ENCODE measurements at regions not wholly inside any gene's neighbourhood (a gene's known extent, or its start where the extent isn't known, plus 50 kb on each side); places are given as distances from the start of the nearest gene placed in this dataset.
"Not testable (repeated sequence)": the region's sequence is repeated elsewhere in the genome, so short reads cannot be mapped to it uniquely, and the experiment has no call there.

DNA sequence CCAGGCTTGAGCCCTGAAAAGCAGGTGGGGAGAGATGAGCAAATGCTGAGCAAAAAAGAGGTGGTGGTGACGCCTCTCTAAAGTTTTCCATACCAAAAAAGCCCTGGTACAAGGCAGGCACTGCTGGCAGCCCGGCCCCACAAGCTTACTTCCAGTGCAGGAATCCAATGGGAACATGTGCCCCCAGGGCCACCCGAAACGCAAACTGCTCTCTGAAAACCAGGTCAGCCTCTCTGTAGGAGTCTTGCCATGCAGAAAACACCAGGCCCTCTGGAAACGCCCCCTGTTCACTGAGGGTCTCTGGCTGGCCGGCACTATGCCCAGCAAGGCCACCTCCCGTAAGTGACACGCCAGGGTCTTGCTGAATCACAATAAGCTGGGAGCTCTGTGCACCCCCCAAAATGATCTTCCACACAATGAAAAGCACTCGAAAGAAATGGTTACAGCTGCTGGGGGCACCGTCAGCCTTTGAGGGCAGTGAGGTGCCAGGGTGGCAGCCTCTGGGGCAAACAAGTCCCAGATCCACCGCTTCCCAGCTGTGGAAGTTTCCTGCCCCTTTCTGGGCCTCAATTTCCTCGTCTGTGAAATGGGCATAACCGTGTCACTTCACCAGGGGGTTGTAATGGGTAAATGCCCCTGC is 170.5 kb downstream of the TOMM20 start:
- DNase-seq (ENCODE audit: low spot score), result no peak

DNA sequence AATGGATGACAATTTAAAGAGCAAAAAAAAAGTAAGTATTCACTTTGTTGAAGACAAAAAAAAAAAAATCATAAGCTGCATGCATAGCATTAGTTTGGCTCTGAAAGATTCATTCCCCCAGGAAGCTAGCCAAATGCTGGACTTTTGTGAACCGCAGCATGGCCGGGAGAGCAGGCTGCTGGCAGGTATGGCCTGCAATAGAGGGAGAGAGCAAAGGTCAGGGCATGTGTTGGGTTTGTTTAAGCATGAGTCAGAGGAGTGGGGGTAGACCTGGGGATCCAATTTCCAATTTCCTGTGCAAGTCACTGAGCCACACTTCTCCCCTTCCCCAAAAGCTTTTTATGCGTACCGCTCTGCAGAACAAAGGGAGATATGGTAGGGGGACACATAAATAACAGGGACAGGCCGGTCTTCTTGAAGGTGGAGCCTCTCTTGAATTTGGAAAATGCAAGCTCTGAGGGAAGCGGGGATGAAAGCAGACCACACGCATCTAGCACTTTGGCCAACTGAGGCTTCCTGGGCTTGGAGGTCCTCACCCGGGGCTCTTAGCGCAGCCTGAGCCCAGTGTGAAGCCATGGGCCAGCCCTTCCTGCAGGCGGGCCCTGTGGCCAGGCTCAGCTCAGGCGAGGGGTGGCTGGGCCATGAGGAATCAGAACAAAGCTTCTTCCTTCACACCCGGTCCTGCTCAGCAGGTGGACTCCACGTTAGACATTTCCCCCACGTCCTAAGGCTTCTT is 171.1 kb downstream of the TOMM20 start:
- DNase-seq (ENCODE audit: low spot score), result peak; percentile 43

GRCh38 chr1:234956821-234957329 is 171.8 kb downstream of the TOMM20 start:
- DNase-seq (ENCODE audit: low spot score), result no peak

GRCh38 chr1:234955107-234955731 is 173.4 kb downstream of the TOMM20 start:
- DNase-seq (ENCODE audit: low spot score), result peak; percentile 39

GRCh38 chr1:234954613-234955012 is 174.0 kb downstream of the TOMM20 start:
- DNase-seq (ENCODE audit: low spot score), result no peak

DNA sequence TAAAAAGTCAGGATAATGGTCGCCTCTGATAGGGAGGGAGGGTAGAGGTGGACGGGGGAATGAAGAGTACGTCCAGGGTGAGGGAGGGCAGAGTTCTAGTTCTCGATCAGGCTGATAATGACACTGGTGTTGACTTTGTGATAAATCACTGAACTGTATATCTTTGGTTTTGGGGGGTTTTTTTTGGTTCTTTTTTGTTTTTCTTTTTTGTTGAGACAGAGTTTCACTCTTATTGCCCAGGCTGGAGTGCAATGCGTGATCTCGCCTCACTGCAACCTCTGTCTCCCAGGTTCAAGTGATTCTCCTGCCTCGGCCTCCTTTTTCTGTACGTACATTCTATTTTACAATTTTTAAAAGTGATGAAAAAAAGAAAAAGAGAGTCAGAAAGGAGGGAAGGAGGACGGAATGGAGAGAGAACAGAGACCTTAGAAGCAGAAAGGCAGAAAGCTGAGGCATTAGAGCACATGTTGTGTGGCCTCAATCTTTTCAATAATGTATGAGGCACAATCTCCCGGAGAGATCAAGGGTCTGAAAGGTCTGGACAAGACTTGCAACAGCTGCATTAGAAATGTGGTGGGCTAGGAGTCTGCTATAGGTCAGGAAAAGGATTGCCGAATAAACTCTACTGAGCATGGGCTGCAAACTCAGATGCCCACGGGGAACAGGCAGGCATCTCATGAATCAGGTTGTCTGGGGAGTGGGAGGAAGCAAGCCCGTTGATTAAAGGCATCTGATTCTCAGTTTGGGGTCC is 174.8 kb downstream of the TOMM20 start:
- no peak for DNase-seq (ENCODE audit: low spot score)

DNA sequence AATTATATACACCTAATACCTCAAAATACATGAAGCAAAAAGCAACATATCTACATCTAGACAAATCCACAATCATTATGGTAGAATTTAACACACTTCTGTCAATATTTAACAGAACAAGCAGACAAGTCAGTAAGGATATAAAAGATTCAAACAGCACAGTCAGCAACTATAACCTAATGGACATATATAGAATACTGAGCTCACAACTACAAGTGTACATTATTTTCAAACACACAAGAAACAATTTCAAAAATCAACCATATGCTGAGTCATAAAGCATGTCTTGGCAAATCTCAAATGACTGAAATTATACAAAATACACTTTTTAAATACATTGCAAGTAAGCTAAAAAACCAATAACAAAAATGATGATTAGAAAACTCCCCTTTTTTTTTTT is 178.0 kb downstream of the TOMM20 start:
- DNase-seq (ENCODE audit: low spot score), result no peak

DNA sequence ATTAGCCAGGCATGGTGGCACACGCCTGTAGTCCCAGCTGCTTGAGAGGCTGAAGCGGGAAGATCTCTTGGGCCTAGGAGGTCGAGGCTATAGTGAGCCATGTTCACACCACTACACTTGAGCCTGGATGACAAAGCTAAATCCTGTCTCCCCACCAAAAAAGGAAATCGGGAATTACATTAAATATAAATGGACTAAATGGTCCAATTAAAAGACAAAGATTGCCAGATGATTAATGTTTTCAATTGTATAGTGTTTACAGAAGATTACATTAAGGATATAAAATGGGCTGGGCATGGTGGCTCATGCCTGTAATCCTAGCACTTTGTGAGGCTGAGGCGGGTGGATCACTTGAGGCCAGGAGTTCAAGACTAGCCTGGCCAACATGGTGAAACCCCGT is 179.1 kb downstream of the TOMM20 start:
- not testable (repeated sequence) for DNase-seq (ENCODE audit: low spot score)

DNA sequence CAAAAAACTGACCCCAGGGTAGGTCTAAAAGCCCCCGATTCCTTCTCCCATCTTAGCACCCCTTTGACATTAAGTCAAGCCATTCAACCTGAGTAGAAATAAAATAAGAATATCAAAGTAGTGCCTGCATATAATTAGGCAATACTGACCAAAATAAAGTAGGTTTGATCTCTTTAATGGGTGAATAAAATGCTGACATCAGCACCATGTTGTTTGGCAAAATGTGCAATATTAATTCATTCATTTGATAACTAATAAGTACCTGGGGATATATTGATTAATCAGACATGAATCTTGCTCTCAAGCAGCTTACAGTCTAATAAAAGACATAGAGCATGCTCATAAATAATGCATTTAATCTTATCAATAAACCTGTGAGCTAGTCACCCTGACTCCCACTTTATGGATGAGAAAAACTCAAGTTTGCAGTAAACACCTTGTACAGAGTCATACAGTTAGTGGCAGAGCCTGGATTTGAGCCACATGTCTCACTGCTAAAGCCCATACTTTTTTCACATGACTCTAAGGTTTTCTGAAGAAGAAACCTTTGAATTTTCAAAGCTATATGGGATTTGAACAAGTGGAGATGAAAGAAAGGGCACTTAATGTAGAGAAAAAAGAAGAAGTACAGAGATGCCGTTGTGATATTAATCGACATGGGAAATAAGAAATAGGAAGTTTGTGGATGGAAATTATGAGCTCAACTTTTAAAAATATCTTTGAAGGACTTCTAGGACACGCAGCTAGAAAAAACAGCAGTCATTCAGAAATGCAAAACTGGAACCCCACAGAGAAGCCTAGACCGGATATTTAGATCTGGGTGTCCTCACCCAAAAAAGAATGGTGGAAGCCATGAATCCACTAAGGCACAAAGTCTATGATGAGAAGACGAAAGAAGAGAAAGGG is 183.9 kb downstream of the TOMM20 start:
- no peak for DNase-seq (ENCODE audit: low spot score)

GRCh38 chr1:234943836-234944402 is 184.7 kb downstream of the TOMM20 start:
- no peak for DNase-seq (ENCODE audit: low spot score)

DNA sequence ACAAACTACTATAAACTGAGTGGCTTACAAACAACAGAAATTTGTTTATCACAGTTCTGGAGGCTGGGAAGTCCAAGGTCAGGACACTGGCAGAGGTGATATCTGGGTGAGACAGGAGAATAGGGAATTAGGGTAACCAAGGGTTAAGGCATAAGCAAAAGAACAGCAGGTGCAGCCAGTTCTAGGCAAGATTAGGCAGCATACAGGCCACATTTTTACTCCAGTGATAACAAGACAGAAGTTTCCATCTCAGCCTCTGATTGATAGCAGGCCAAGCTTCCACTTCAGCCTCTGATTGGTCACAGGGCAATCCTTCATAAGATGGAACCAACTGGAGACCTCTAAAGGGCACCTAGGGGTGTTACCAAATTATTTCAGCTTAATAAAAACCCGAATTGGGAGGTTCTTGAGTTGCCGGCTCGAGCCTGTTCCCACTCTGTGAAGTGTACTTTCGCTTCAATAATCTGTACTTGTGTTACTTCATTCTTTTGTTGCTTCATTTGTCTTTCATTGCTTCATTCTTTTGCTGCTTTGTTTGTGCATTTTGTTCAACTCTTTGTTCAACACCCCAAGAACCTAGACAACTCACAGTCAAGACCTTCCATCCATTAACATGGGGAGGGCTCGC is 185.6 kb downstream of the TOMM20 start:
- no peak for DNase-seq (ENCODE audit: low spot score)

- no peak for DNase-seq (ENCODE audit: low spot score)
Measured at GRCh38 chr1:234942012-234942332, 186.7 kb downstream of the TOMM20 start.

DNA sequence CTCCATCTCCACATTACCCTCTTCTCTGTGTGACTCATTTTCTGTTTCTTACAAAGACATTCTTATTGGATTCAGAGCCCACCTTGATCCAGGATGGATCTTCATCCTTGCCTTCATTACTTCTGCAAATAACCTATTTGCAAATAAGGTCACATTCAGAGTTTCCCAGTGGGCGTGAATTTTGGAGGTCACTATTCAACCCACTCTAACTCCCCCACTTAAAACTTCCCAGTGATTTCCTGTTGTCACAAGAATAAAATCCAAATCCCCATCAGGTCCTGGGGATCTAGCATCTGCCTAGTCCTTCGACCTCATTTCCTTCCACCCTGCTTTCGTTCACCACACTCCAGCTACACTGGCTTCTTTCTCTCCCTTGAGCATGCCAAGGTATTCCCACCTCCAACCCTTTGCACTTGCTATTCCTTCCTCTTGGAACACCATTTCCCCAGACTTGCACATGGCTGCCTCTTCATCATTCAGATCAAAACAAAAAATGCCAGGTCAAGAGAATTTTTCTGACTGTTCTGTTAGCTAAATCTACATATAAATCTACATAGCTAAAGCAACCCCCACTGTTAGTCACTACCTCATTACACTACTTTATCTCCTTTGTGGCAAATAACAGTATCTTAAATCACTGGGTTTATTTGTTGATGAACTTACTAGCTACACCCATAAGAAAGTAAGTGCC is 187.2 kb downstream of the TOMM20 start:
- no peak for DNase-seq (ENCODE audit: low spot score)

DNA sequence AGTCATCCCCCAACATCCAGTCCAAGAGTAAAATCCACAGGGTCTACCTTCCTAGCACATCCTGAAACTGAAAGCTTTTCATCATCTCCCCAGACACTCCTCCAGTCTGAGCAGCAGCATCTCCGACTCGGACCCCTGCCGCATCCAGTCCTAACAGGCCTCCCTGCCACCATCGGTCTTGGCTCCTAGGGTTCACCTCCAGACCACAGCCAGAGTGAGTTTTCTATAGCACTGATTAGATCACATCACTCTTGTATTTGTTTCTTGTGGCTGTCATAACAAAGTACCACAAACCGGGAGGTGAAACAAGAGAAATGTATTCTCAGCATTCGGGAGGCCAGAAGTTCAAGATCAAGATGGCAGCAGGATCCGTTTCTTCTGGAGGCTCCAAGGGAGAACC is 187.8 kb downstream of the TOMM20 start:
- no peak for DNase-seq (ENCODE audit: low spot score)

DNA sequence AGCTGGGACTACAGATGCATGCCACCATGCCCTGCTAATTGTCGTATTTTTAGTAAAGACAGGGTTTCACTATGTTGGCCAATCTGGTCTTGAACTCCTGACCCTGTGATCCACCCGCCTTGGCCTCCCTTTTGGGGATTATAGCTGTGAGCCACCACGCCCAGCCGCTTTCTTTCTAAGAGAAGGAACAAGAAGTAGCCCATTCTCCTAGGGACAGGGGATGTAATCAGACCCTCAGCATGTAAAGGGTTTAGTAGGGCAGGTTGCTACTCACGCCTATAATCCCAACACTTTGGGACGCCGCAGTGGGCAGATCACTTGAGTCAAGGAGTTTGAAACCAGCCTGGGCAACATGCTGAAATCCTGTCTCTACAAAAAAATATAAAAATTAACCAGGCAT is 189.7 kb downstream of the TOMM20 start:
- DNase-seq (ENCODE audit: low spot score), result no peak

- DNase-seq (ENCODE audit: low spot score), result no peak
Measured at GRCh38 chr1:234938135-234938534, 190.5 kb downstream of the TOMM20 start.

DNA sequence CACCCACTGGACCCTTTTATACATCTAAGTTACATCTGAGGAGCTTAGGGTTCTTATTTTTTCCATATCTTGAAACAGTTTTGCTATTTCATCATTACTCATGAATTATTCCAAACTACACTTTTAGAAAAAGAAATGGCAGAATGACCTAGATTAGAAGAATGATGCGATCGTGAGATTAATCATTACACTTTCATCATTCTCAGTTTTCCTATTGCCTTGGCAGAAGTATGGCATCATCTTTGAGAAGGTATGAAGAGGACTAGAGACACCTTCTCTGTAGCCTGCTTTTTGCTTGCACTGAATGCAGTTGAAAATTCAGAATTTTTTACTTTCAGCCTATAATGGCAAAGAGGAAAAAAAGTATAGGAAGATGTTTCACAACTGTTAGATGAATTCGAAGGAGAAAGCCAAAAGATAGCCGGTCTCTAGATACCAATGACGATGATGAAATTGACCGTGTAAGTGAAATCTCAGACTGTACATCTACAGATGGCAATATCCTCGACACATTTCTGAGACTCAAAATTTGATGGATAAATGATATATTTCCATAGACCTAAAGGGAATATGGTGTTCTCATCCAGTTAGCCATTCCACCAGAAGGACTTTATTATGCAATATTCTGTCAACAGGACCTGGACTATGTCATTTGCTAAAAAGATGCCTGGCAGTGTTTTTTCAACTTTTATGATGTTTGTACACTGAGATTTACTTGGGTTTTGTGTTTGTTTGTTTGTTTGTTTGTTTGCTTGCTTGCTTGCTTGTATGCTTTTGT is 191.8 kb downstream of the TOMM20 start:
- DNase-seq (ENCODE audit: low spot score), result no peak

- no peak for DNase-seq (ENCODE audit: low spot score)
Measured at GRCh38 chr1:234934611-234935033, 194.0 kb downstream of the TOMM20 start.

- peak; percentile 73 for DNase-seq (ENCODE audit: low spot score)
Measured at GRCh38 chr1:234933475-234933874, 195.2 kb downstream of the TOMM20 start.

All from AG20443 (cell line).